Testis (tissue), 2 donors: ENCODE measurements at regions not wholly inside any gene's neighbourhood (a gene's known extent, or its start where the extent isn't known, plus 50 kb on each side); places are given as distances from the start of the nearest gene placed in this dataset.

Experiments
- DNase-seq: peaks from one replicate; pipeline ENCODE4 v3.0.0-alpha.2; 2019
- H3K27ac ChIP-seq, 2 donors: fragments of 200-600 bp; sonication (generic); one replicate each; pipeline ENCODE4 v1.5.1; 2019
- H3K27me3 ChIP-seq: fragments of 200-600 bp; sonication (generic); one replicate; pipeline ENCODE4 v1.5.1; 2019
- H3K36me3 ChIP-seq: fragments of 200-600 bp; sonication (generic); one replicate; pipeline ENCODE4 v1.5.1; 2017; ENCODE audit warnings: low read depth; ENCODE audit errors: missing control alignments
- H3K4me1 ChIP-seq: fragments of 200-600 bp; sonication (generic); one replicate; pipeline ENCODE4 v1.5.1; 2019
- H3K4me3 ChIP-seq, 2 donors: fragments of 200-600 bp; sonication (generic); one replicate each; pipeline ENCODE4 v1.5.1; 2017 to 2019
- H3K9me3 ChIP-seq: fragments of 200-600 bp; sonication (generic); one replicate; pipeline ENCODE4 v1.5.1; 2017
- CTCF ChIP-seq, 3 experiments: fragments of 450-650 bp in 2 of 3; fragments of 200-600 bp in 1 of 3; sonication (generic) in 1 of 3; IDR thresholded peaks; one replicate each; pipeline ENCODE4 v1.5.1; 2016 to 2019; ENCODE audit warnings: antibody characterized with exemption in 3 of 3, mild to moderate bottlenecking in 2 of 3, moderate library complexity in 1 of 3
- POLR2A ChIP-seq: fragments of 450-650 bp; IDR thresholded peaks from one replicate; pipeline ENCODE4 v1.6.1; 2017; ENCODE audit warnings: antibody characterized with exemption, mild to moderate bottlenecking, moderate library complexity
- WGBS, 2 donors: methylation state at CpG; one replicate each; pipeline ENCODE4 v1.1.5; 2018; 5-methylcytosine and 5-hydroxymethylcytosine counted together
- intact Hi-C: fragments of 100-400 bp; cut with DNase I; formaldehyde crosslinking; loops from one replicate; pipeline ENCODE4 v1.15.1; 2023; ENCODE audit warnings: low total_unique reads

DNA sequence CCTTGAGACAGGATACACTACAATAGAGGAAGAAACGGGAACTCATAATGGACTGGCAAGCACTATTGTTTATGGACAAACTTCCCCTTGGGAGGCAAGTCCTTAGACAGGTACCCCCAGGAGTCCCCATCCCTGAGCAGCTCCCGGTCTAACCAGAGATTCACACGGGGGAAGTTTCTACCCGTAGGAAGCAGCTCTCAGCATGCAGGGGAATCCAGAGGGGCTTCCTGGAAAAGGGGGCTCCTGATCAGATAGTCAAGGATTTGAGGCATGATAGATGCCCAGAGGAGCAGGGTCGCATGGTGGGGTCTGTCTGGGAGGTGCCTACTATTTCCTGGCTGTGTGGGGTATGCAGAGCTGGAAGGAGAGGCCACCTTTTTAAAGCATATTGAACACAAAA lies 282.4 kb upstream of the RTL1 start:
- Histone ChIP-seq H3K27me3 (no peaks in the 10 kb centered on the region), H3K9me3 (no peaks in the 10 kb centered on the region), H3K36me3 (no peaks in the 10 kb centered on the region), H3K4me1 (no peaks in the 10 kb centered on the region), H3K27ac (no peak overlapping the region), H3K4me3 (no peak overlapping the region)
- intact Hi-C loops: no loop called here
- WGBS, 2 donors: 67 to 69% methylated on average over 5 of the region's 5 CpGs
- DNase-seq: no peak
- TF ChIP-seq POLR2A (no peak), CTCF (IDR thresholded peaks at IDR 0.05) (no peak)

- DNase-seq: no peak
- intact Hi-C loops: no loop called here
- 84 to 85% methylated on average over 8 of the region's 8 CpGs for WGBS, 2 donors
- H3K4me1 ChIP-seq: no peaks in the 10 kb centered on the region
- H3K9me3 ChIP-seq: no peaks in the 10 kb centered on the region
- no peak for TF ChIP-seq POLR2A
- TF ChIP-seq CTCF (IDR thresholded peaks at IDR 0.05): no peak
- H3K27me3 ChIP-seq: no peaks in the 10 kb centered on the region
- no peak overlapping the region for H3K4me3 ChIP-seq
- H3K27ac ChIP-seq: no peak overlapping the region
- no peaks in the 10 kb centered on the region for H3K36me3 ChIP-seq
Measured at GRCh38 chr14:101186544-101186943, 283.0 kb upstream of the RTL1 start.

GRCh38 chr14:101186992-101187815 lies 283.7 kb upstream of the RTL1 start:
- no peaks in the 10 kb centered on the region for H3K36me3 ChIP-seq
- WGBS, 2 donors: 87 to 90% methylated on average over 14 of the region's 14 CpGs
- H3K4me1 ChIP-seq: no peaks in the 10 kb centered on the region
- no peak overlapping the region for H3K27ac ChIP-seq
- intact Hi-C loops: no loop called here
- TF ChIP-seq CTCF (IDR thresholded peaks at IDR 0.05) (no peak), POLR2A (no peak)
- no peaks in the 10 kb centered on the region for H3K27me3 ChIP-seq
- H3K4me3 ChIP-seq: no peak overlapping the region
- no peaks in the 10 kb centered on the region for H3K9me3 ChIP-seq
- DNase-seq: no peak

DNA sequence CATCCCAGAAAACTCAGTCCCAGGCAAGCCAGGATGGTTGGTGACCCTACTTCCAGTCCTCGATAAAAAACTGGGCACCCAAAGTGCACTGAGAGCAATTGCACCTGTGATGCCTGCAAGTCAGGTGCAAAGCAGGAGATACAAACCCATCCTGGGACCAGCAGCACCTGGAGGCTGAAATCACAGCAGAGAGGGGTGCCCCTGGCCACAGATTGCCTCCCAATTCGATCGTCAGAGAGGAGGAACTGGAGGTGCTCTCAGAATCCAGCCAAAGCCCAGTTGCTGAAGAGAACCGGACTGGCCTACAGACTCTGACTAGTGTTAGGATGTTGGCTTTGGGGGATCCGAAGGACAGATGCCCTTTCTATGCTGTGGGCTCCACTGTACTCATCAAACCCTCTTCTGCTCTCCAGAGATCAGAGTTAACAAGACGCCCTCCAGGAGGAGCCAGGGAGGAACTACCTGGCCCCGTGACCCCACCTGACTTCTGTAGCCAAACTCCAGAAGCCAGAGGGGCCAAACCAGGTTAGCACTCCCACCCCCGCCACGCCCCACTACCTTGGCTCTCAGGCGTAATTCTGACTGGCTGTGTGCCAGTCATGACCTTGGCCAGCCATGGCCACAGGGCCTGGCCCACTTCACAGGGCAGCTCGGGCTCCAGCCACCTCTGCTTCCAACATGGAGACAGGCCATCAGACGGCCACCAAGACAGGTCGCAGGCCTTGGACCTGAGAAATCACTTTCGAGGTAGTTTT lies 284.5 kb upstream of the RTL1 start:
- DNase-seq: no peak
- WGBS, 2 donors: 84 to 89% methylated on average over 6 to 14 of the region's 14 CpGs
- intact Hi-C loops: no loop called here

More for the DNA sequence above, 284.5 kb upstream of the RTL1 start:
- H3K4me3 ChIP-seq: no peak overlapping the region
- no peaks in the 10 kb centered on the region for H3K36me3 ChIP-seq
- H3K4me1 ChIP-seq: no peaks in the 10 kb centered on the region
- H3K9me3 ChIP-seq: no peaks in the 10 kb centered on the region
- TF ChIP-seq CTCF (IDR thresholded peaks at IDR 0.05) (no peak), POLR2A (no peak)
- H3K27me3 ChIP-seq: no peaks in the 10 kb centered on the region
- no peak overlapping the region for H3K27ac ChIP-seq
